ENCODE measurements at regions not wholly inside any gene's neighbourhood (a gene's known extent, or its start where the extent isn't known, plus 50 kb on each side); places are given as distances from the start of the nearest gene placed in this dataset.

DNA sequence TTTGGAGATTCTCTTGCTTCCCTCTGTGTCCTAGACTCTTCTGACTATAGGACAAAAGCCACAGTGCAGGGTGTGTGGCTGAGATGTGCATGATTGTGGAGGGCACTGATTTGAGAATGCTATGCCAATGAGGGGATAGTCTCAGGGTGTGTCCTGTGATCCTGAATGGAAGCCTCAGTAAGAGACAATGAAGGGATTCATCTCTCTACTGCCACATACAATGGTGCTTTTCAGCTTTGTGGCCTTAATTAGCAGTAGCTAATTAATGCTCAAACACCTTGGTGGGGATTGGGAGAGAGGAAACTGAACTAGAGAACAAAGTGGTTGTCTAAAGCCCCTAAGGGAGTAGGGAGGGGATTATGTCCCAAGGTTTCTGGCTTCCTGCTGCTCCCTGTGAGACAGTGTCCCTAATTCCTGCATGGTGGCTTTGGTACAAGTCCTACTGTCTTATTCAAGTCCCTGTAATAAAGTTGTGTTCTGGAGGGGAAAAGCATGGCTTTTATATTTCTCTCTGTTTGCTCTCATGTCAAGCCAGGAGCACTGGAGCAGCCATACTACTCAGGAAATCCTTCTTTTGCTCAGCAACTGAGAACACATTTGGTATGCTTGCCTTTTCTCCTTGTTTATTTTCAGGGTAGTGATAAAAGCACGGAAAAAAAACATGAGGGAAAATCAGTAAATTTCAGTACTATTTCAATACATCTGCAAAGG, 415.2 kb upstream of the TCF4 start:
- Histone ChIP-seq H3K27me3 (no peaks in the 10 kb centered on the region), H3K4me1 (peaks cover 3% of the 10 kb centered on the region in 2 donors), H3K36me3 (no peaks in the 10 kb centered on the region), H3K9me3 (no peaks in the 10 kb centered on the region), H3K27ac (no peak overlapping the region), H3K4me3 (replicated peaks in 1 of 3) (no peak overlapping the region)
- DNase-seq = no peak
- intact Hi-C loops (cut with DNase I) = no loop called here
- TF ChIP-seq CTCF (IDR thresholded peaks at IDR 0.05) = no peak
- 71 to 84% methylated on average over 1 of the region's 1 CpG for WGBS, 2 donors

- Histone ChIP-seq H3K4me3 (replicated peaks in 1 of 3) (no peak overlapping the region), H3K27ac (no peak overlapping the region), H3K27me3 (no peaks in the 10 kb centered on the region), H3K4me1 (peaks cover 13 to 19% of the 10 kb centered on the region in 2 donors), H3K36me3 (no peaks in the 10 kb centered on the region), H3K9me3 (no peaks in the 10 kb centered on the region)
- intact Hi-C loops (cut with DNase I) = no loop called here
- no peak for DNase-seq
- TF ChIP-seq CTCF (IDR thresholded peaks at IDR 0.05) (no peak), POLR2A (IDR thresholded peaks at IDR 0.05) (no peak)
- WGBS, 2 donors = 89 to 91% methylated on average over 4 of the region's 4 CpGs
These were observed 413.6 kb upstream of the TCF4 start for GRCh38 chr18:56001576-56001975.

GRCh38 chr18:56000041-56000440, 412.0 kb upstream of the TCF4 start:
- no peak for TF ChIP-seq POLR2A (IDR thresholded peaks at IDR 0.05)
- Histone ChIP-seq H3K27ac (no peak overlapping the region), H3K9me3 (no peaks in the 10 kb centered on the region), H3K27me3 (no peaks in the 10 kb centered on the region), H3K4me1 (peaks cover 13 to 19% of the 10 kb centered on the region in 2 donors), H3K36me3 (no peaks in the 10 kb centered on the region), H3K4me3 (replicated peaks in 1 of 3) (no peak overlapping the region)
- WGBS, 2 donors = 94 to 95% methylated on average over 6 of the region's 6 CpGs
- no peak for DNase-seq
- intact Hi-C loops (cut with DNase I) = no loop called here

GRCh38 chr18:55999641-56000040, 411.6 kb upstream of the TCF4 start:
- no peak for DNase-seq
- no peak overlapping the region for H3K4me3 ChIP-seq (replicated peaks in 1 of 3)
- WGBS, 2 donors = 91 to 93% methylated on average over 2 of the region's 2 CpGs
- H3K9me3 ChIP-seq = no peaks in the 10 kb centered on the region
- no peak overlapping the region for H3K27ac ChIP-seq
- H3K36me3 ChIP-seq = no peaks in the 10 kb centered on the region
- H3K27me3 ChIP-seq = no peaks in the 10 kb centered on the region
- peaks cover 13 to 19% of the 10 kb centered on the region in 2 donors for H3K4me1 ChIP-seq
- TF ChIP-seq CTCF (IDR thresholded peaks at IDR 0.05) (no peak), POLR2A (IDR thresholded peaks at IDR 0.05) (no peak)
- intact Hi-C loops (cut with DNase I) = no loop called here

GRCh38 chr18:55998801-55999385, 410.9 kb upstream of the TCF4 start:
- intact Hi-C loops (cut with DNase I) = no loop called here
- H3K9me3 ChIP-seq = no peaks in the 10 kb centered on the region
- no peaks in the 10 kb centered on the region for H3K36me3 ChIP-seq
- H3K27me3 ChIP-seq = no peaks in the 10 kb centered on the region
- DNase-seq = no peak
- TF ChIP-seq CTCF (IDR thresholded peaks at IDR 0.05) = no peak
- TF ChIP-seq POLR2A (IDR thresholded peaks at IDR 0.05) = no peak
- no peak overlapping the region for H3K4me3 ChIP-seq (replicated peaks in 1 of 3)
- H3K4me1 ChIP-seq = peaks cover 13 to 19% of the 10 kb centered on the region in 2 donors
- H3K27ac ChIP-seq = no peak overlapping the region
- 96 to 98% methylated on average over 4 of the region's 4 CpGs for WGBS, 2 donors
